SK-N-SH treated with all-trans-retinoic acid at 6 μM for 48 hours (cell line): ENCODE measurements at regions not wholly inside any gene's neighbourhood (a gene's known extent, or its start where the extent isn't known, plus 50 kb on each side); places are given as distances from the start of the nearest gene placed in this dataset.

Source experiments
- GLIS3 ChIP-seq: fragments of 250-450 bp; sonication (Bioruptor Pico); IDR thresholded peaks from 2 replicates; pipeline ENCODE4 v1.5.0; 2020; ENCODE audit warnings: mild to moderate bottlenecking, moderate library complexity
- OSR1 ChIP-seq: fragments of 250-450 bp; sonication (Bioruptor Pico); IDR thresholded peaks from 2 replicates; pipeline ENCODE4 v1.8.0; 2022; ENCODE audit warnings: moderate library complexity, mild to moderate bottlenecking, inconsistent platforms
- ZC3H10 ChIP-seq: fragments of 250-450 bp; sonication (Bioruptor Pico); IDR thresholded peaks from 2 replicates; pipeline ENCODE4 v1.5.1; 2021; ENCODE audit warnings: mild to moderate bottlenecking, moderate library complexity

DNA sequence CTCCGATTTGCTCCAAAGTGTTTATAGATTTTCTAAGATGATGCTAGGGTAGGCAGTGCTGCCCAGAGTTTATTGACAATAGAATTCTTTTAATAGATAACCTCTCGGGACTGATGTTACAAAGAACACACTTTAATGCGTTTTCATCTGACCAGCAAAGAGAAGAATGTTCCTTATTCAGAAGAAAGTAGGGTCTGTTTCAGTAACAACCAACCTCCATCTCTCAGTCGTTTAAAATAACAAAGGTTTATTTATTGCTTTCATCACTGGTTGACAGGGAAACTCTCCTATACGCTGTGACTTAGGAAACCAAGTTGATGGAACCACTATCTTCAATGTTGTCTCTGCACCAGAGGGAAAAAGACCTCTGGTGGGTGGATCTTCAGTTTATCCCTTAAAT, 55.1 kb upstream of the PAPPA start:
- TF ChIP-seq OSR1 (CRISPR knock-in tag) (no peak), ZC3H10 (CRISPR knock-in tag) (no peak), GLIS3 (CRISPR knock-in tag) (no peak)
